GM18508 (cell line): ENCODE measurements at regions not wholly inside any gene's neighbourhood (a gene's known extent, or its start where the extent isn't known, plus 50 kb on each side); places are given as distances from the start of the nearest gene placed in this dataset.

ENCODE experiments used
- ATAC-seq: cut with Tn5 transposase; IDR thresholded peaks from one replicate; pipeline ENCODE4 v1.9.1; 2021; ENCODE audit warnings: moderate number of reproducible peaks; ENCODE audit not compliant: insufficient read depth, unreplicated experiment

- ATAC-seq, result no peak
Measured at GRCh38 chr1:83741348-83741747, 257.6 kb downstream of the TTLL7 start.

- ATAC-seq, result no peak
Measured at GRCh38 chr1:83735526-83735925, 263.4 kb downstream of the TTLL7 start.

- no peak for ATAC-seq
Measured at GRCh38 chr1:83734420-83734819, 264.5 kb downstream of the TTLL7 start.

- no peak for ATAC-seq
Measured at GRCh38 chr1:83725735-83726360, 273.1 kb downstream of the TTLL7 start.

- no peak for ATAC-seq
Measured at GRCh38 chr1:83718338-83718737, 280.6 kb downstream of the TTLL7 start.

GRCh38 chr1:83717785-83718184 lies 281.1 kb downstream of the TTLL7 start:
- no peak for ATAC-seq

GRCh38 chr1:83716641-83717040 lies 282.3 kb downstream of the TTLL7 start:
- ATAC-seq, result no peak

DNA sequence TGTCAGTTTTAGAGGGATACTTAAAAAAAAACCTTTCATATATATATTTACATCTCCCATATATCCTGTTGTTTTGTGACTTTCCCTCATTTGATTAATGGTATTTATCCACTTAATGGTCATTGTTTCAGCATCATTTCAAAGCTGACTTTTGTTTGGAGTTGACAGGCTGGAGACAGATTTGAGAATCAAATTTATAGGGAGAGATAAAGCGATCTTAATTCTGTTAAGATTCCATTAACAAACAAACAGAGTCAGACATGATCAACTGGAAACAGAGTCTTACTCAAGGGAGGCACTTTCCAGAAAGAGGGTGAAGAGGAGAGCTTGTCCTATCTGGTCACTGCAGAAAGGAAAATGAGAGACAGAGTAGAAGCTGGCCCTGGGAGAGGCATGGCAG lies 283.4 kb downstream of the TTLL7 start:
- no peak for ATAC-seq

DNA sequence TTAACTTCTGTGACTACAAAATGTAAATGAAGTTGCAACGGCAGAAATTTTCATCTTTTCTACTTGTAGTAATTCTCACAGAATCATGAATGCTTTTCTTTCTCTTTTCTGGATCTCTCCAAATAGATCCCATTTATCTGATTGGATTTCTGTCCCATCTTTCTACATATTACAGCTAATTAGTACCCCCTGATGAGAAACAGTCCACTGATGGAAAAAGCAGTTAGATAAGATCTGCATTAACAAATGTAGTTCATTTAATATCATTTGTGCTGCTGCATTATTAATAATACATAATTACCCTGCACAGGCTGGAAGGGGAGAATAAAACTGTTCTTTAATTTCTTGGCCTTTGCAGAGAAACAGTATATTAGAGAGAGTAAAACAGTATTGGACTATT lies 289.3 kb downstream of the TTLL7 start:
- no peak for ATAC-seq

- ATAC-seq, result no peak
Measured at GRCh38 chr1:83706354-83706938, 292.5 kb downstream of the TTLL7 start.

- ATAC-seq, result no peak
Measured at GRCh38 chr1:83705091-83705490, 293.8 kb downstream of the TTLL7 start.

- no peak for ATAC-seq
Measured at GRCh38 chr1:83704350-83704749, 294.6 kb downstream of the TTLL7 start.

GRCh38 chr1:83702356-83702755 lies 296.6 kb downstream of the TTLL7 start:
- no peak for ATAC-seq

- ATAC-seq, result no peak
Measured at GRCh38 chr1:83701355-83701754, 297.6 kb downstream of the TTLL7 start.

DNA sequence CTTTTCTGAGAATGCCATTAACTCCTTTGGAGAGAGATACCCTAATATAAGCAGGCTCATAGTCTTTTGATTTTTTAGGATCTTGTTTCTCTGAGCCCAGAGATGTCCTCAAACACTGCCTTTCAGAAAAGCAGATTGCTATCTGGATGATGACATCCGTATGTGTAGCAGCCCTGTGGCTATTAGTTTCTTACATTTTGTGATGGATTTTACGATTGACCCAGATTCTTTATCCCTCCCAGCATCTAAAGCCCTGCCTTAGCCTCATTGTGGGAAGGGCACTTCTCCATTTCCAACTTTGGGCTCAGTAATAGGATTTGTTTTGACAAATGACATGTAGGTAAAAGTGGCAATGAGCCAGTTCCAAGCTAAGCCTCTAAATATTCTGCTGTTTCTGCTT lies 300.3 kb downstream of the TTLL7 start:
- ATAC-seq, result no peak

DNA sequence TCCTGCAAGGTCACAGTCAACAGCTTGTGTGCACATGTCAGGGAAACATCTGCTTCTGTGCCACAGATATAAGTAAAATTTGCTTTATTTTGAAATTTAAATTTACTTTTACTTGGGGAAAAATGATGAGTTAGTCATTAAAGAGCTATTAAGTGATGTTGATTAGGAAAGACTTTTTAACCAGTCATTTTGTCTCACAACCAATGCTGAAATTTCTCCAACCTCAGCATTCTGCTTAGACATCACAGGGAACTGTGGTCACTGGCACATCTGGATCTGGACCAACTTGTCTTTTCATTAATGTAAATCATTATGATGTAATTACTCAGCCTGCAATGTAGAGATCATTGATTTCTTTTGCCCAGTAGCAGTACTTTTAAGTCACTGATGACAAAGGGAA lies 301.0 kb downstream of the TTLL7 start:
- ATAC-seq, result no peak

DNA sequence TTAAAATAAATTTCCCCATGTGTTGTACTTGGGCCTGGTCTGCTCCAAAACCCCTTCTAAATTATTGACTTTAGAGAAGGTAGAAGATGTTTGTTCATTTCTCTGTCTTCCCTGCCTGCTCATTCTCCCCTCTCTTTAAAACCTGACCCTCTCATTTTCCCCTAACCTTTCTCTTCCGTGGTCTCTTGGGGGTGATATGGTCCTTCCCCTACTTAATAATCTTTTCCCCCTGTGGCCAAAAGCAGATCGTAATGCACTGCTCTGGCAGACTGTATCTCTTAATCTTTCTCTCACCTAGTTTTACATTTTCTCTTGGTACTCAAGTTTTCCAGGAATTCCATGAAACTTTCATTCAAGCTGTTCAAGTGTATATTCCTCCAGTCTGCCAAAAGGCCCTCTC lies 301.7 kb downstream of the TTLL7 start:
- ATAC-seq, result no peak

GRCh38 chr1:83694449-83694848 lies 304.5 kb downstream of the TTLL7 start:
- ATAC-seq, result no peak

DNA sequence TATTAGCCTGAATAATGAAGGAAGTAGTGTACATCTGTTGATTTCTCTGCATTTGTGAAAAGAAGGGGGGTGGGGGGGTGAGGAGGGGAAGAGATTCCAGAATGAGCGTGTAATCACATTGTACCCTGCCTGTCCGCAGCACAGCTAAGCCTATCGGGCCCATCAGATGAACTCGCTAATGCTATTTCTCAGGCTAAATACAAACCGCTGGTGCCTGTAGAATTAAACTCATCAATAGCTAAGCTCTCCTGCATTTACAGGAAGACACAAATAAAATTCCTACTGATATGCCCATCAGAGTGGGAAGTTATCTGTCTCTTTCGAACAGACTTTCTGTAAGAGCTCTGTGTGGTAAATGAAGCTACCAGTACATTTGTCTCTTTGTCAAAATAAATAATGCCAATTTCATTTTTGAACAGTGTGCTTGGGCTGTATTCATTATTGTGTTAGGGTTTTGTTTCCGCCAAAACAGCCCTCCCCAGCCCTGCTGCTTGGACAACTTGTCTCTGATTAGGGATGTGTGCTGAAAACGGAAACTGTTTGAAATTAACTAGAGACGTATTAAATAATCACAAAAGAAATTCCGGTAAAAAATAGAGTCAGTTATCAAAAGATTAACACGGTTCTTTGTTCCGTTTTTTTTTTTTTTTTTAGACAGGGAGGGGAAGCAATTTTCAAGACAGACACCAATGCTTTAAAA lies 305.4 kb downstream of the TTLL7 start:
- no peak for ATAC-seq

GRCh38 chr1:83692524-83693381 lies 306.2 kb downstream of the TTLL7 start:
- no peak for ATAC-seq

DNA sequence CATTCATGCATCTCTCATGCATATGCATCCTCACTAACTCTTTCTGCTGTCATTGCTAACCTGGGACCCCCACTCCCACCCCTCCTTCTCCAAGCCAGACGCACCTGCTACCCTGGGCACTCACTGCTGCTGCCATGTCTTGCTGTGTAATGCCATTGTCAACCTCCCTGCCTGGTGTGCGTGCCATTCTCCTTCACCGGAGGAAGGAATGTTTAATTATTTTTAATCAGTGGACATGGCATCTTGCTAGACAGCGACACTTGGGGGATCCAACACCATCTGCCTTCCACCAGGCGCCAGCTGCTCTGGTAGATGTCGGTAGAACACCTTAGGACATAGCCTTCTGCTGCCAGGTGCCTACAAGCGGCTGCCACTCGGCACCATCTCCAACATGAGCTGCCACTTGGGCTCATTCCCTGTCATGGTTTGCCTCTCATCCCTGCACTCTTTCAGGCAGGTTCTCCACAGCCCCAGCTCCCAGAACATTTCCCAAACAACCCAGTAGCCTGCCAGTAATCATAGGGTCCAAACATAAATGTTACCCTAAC lies 306.9 kb downstream of the TTLL7 start:
- no peak for ATAC-seq
